ENCODE measurements at regions not wholly inside any gene's neighbourhood (a gene's known extent, or its start where the extent isn't known, plus 50 kb on each side); places are given as distances from the start of the nearest gene placed in this dataset.

GRCh38 chr11:129573161-129573560 is 197.5 kb downstream of the BARX2 start:
- DNase-seq (ENCODE audit: low spot score), result no peak
- Mint-ChIP-seq H3K4me3 (no peak overlapping the region), H3K36me3 (ENCODE audit: low read depth) (no peaks in the 10 kb centered on the region), H3K9me3 (peaks cover 11% of the 10 kb centered on the region), H3K27me3 (ENCODE audit: low read depth) (no peaks in the 10 kb centered on the region), H3K27ac (no peak overlapping the region), H3K4me1 (ENCODE audit: low read depth) (no peaks in the 10 kb centered on the region)

- no peak for DNase-seq (ENCODE audit: low spot score)
- Mint-ChIP-seq H3K4me1 (ENCODE audit: low read depth) (no peaks in the 10 kb centered on the region), H3K36me3 (ENCODE audit: low read depth) (no peaks in the 10 kb centered on the region), H3K27ac (no peak overlapping the region), H3K27me3 (ENCODE audit: low read depth) (no peaks in the 10 kb centered on the region), H3K9me3 (peaks cover 11% of the 10 kb centered on the region), H3K4me3 (no peak overlapping the region)
Measured at GRCh38 chr11:129574431-129574830, 198.8 kb downstream of the BARX2 start.

GRCh38 chr11:129576652-129577051 is 201.0 kb downstream of the BARX2 start:
- H3K9me3 Mint-ChIP-seq, result peaks cover 11% of the 10 kb centered on the region
- no peak overlapping the region for H3K4me3 Mint-ChIP-seq
- H3K36me3 Mint-ChIP-seq (ENCODE audit: low read depth), result no peaks in the 10 kb centered on the region
- no peaks in the 10 kb centered on the region for H3K4me1 Mint-ChIP-seq (ENCODE audit: low read depth)
- H3K27ac Mint-ChIP-seq, result no peak overlapping the region
- no peaks in the 10 kb centered on the region for H3K27me3 Mint-ChIP-seq (ENCODE audit: low read depth)
- no peak for DNase-seq (ENCODE audit: low spot score)

- no peak overlapping the region for H3K4me3 Mint-ChIP-seq
- no peaks in the 10 kb centered on the region for H3K36me3 Mint-ChIP-seq (ENCODE audit: low read depth)
- no peak overlapping the region for H3K27ac Mint-ChIP-seq
- DNase-seq (ENCODE audit: low spot score), result no peak
- no peaks in the 10 kb centered on the region for H3K27me3 Mint-ChIP-seq (ENCODE audit: low read depth)
- H3K4me1 Mint-ChIP-seq (ENCODE audit: low read depth), result no peaks in the 10 kb centered on the region
- peaks cover 11% of the 10 kb centered on the region for H3K9me3 Mint-ChIP-seq
Measured at GRCh38 chr11:129578006-129578405, 202.4 kb downstream of the BARX2 start.

- Mint-ChIP-seq H3K9me3 (peaks cover under 1% of the 10 kb centered on the region), H3K36me3 (ENCODE audit: low read depth) (no peaks in the 10 kb centered on the region)
Measured at GRCh38 chr11:129580278-129580677, 204.6 kb downstream of the BARX2 start.

GRCh38 chr11:129584316-129584715 is 208.7 kb downstream of the BARX2 start:
- Mint-ChIP-seq H3K4me1 (ENCODE audit: low read depth) (no peaks in the 10 kb centered on the region), H3K27me3 (ENCODE audit: low read depth) (no peaks in the 10 kb centered on the region), H3K9me3 (no peaks in the 10 kb centered on the region), H3K27ac (no peak overlapping the region), H3K36me3 (ENCODE audit: low read depth) (no peaks in the 10 kb centered on the region), H3K4me3 (no peak overlapping the region)
- no peak for DNase-seq (ENCODE audit: low spot score)

More at GRCh38 chr11:129580278-129580677, 204.6 kb downstream of the BARX2 start:
- no peak overlapping the region for H3K27ac Mint-ChIP-seq
- H3K4me3 Mint-ChIP-seq, result no peak overlapping the region
- H3K4me1 Mint-ChIP-seq (ENCODE audit: low read depth), result no peaks in the 10 kb centered on the region
- no peaks in the 10 kb centered on the region for H3K27me3 Mint-ChIP-seq (ENCODE audit: low read depth)
- no peak for DNase-seq (ENCODE audit: low spot score)

GRCh38 chr11:129589190-129589860 is 213.7 kb downstream of the BARX2 start:
- Mint-ChIP-seq H3K27ac (no peak overlapping the region), H3K9me3 (no peaks in the 10 kb centered on the region)
- no peak for DNase-seq (ENCODE audit: low spot score)

GRCh38 chr11:129590030-129590752 is 214.5 kb downstream of the BARX2 start:
- DNase-seq (ENCODE audit: low spot score), result no peak
- no peak overlapping the region for H3K4me3 Mint-ChIP-seq
- H3K36me3 Mint-ChIP-seq (ENCODE audit: low read depth), result no peaks in the 10 kb centered on the region
- no peaks in the 10 kb centered on the region for H3K9me3 Mint-ChIP-seq
- H3K27me3 Mint-ChIP-seq (ENCODE audit: low read depth), result no peaks in the 10 kb centered on the region
- H3K4me1 Mint-ChIP-seq (ENCODE audit: low read depth), result no peaks in the 10 kb centered on the region
- no peak overlapping the region for H3K27ac Mint-ChIP-seq

More at GRCh38 chr11:129589190-129589860, 213.7 kb downstream of the BARX2 start:
- no peaks in the 10 kb centered on the region for H3K27me3 Mint-ChIP-seq (ENCODE audit: low read depth)
- no peak overlapping the region for H3K4me3 Mint-ChIP-seq
- no peaks in the 10 kb centered on the region for H3K4me1 Mint-ChIP-seq (ENCODE audit: low read depth)
- H3K36me3 Mint-ChIP-seq (ENCODE audit: low read depth), result no peaks in the 10 kb centered on the region

GRCh38 chr11:129590753-129591475 is 215.3 kb downstream of the BARX2 start:
- DNase-seq (ENCODE audit: low spot score), result no peak
- no peaks in the 10 kb centered on the region for H3K27me3 Mint-ChIP-seq (ENCODE audit: low read depth)
- no peaks in the 10 kb centered on the region for H3K4me1 Mint-ChIP-seq (ENCODE audit: low read depth)
- no peak overlapping the region for H3K4me3 Mint-ChIP-seq
- H3K9me3 Mint-ChIP-seq, result no peaks in the 10 kb centered on the region
- H3K27ac Mint-ChIP-seq, result no peak overlapping the region
- H3K36me3 Mint-ChIP-seq (ENCODE audit: low read depth), result no peaks in the 10 kb centered on the region

GRCh38 chr11:129591527-129591926 is 215.9 kb downstream of the BARX2 start:
- Mint-ChIP-seq H3K4me3 (no peak overlapping the region), H3K27me3 (ENCODE audit: low read depth) (no peaks in the 10 kb centered on the region), H3K4me1 (ENCODE audit: low read depth) (no peaks in the 10 kb centered on the region), H3K9me3 (peaks cover 5% of the 10 kb centered on the region), H3K36me3 (ENCODE audit: low read depth) (no peaks in the 10 kb centered on the region), H3K27ac (no peak overlapping the region)
- no peak for DNase-seq (ENCODE audit: low spot score)

GRCh38 chr11:129592191-129592590 is 216.5 kb downstream of the BARX2 start:
- H3K27ac Mint-ChIP-seq, result no peak overlapping the region
- no peaks in the 10 kb centered on the region for H3K36me3 Mint-ChIP-seq (ENCODE audit: low read depth)
- peaks cover 6% of the 10 kb centered on the region for H3K9me3 Mint-ChIP-seq
- no peaks in the 10 kb centered on the region for H3K27me3 Mint-ChIP-seq (ENCODE audit: low read depth)
- H3K4me3 Mint-ChIP-seq, result no peak overlapping the region
- no peaks in the 10 kb centered on the region for H3K4me1 Mint-ChIP-seq (ENCODE audit: low read depth)
- no peak for DNase-seq (ENCODE audit: low spot score)

GRCh38 chr11:129593098-129593497 is 217.4 kb downstream of the BARX2 start:
- Mint-ChIP-seq H3K4me3 (no peak overlapping the region), H3K4me1 (ENCODE audit: low read depth) (no peaks in the 10 kb centered on the region), H3K36me3 (ENCODE audit: low read depth) (no peaks in the 10 kb centered on the region), H3K27ac (no peak overlapping the region), H3K9me3 (peaks cover 6% of the 10 kb centered on the region), H3K27me3 (ENCODE audit: low read depth) (no peaks in the 10 kb centered on the region)
- DNase-seq (ENCODE audit: low spot score), result no peak

GRCh38 chr11:129595038-129595962 is 219.7 kb downstream of the BARX2 start:
- Mint-ChIP-seq H3K9me3 (peaks cover 6% of the 10 kb centered on the region), H3K27me3 (ENCODE audit: low read depth) (no peaks in the 10 kb centered on the region), H3K36me3 (ENCODE audit: low read depth) (no peaks in the 10 kb centered on the region), H3K4me3 (no peak overlapping the region), H3K4me1 (ENCODE audit: low read depth) (no peaks in the 10 kb centered on the region), H3K27ac (no peak overlapping the region)
- DNase-seq (ENCODE audit: low spot score), result no peak
